ENCODE measurements at regions not wholly inside any gene's neighbourhood (a gene's known extent, or its start where the extent isn't known, plus 50 kb on each side); places are given as distances from the start of the nearest gene placed in this dataset.

DNA sequence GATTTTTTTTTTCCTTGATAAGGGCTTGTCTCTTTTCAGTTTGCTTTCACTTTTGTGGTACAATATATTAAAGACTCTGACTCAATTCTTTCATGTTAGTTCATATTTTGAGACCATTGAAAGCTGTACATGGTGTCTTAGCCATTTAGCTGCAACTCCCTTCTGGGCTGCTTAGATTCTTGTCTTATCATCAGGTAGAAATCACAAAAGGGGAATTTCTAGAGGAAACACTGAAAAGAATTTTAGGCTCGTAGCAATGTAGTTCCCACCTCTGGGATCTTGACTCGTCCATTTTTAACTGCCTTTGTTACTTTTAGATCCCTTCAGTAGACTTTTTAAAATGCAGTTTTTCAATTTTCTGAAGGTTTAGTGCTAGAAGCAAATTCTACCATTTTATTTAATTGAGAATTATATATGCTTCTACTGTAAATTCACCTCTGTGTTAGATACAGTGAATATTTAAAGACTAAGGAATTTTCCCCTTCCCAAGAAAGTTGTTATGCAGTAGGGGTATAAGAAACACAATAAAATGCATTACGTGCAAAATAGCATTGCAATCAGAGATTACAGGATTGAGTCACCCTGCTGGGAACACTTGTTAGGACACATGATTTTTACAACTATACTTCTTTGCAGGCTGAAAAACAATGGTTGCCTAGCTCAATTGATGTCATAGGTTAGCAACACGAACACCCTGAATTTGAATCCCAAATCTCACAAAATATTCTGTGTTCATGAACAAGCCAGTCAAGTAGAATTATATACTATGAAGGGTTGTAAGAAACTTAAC, 772.7 kb downstream of the PDCD6IP start:
- Histone ChIP-seq H3K36me3 (ENCODE audit: insufficient read depth, low read length) (no peaks in the 10 kb centered on the region), H3K27me3 (ENCODE audit: insufficient read depth, low read length) (no peaks in the 10 kb centered on the region), H2AFZ (ENCODE audit: low read depth, low read length) (no peak overlapping the region), H3K4me1 (ENCODE audit: insufficient read depth, low read length) (no peaks in the 10 kb centered on the region), H3K4me3 (ENCODE audit: low read length) (no peak overlapping the region), H3K9me3 (ENCODE audit: low read length) (no peaks in the 10 kb centered on the region)

DNA sequence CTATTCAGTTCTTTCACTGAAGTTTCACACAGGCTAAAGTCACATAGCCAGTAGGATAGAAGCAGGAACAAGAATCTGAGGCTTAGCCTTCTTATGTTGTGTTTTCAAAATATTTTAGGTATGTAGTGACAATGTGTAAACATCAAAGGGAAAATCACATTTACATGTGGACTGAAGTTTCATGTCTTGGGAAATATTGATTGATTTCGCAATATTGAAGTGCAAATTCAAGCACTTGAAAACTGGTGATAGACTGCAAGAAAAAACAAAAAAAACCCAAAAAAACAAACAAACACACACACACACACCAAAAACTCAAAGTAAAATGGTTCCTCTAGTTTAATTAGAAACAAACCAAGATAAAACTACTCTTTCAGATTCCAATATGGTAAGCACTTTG, 773.3 kb downstream of the PDCD6IP start:
- no peak overlapping the region for H3K4me3 ChIP-seq (ENCODE audit: low read length)
- no peaks in the 10 kb centered on the region for H3K4me1 ChIP-seq (ENCODE audit: insufficient read depth, low read length)
- no peaks in the 10 kb centered on the region for H3K9me3 ChIP-seq (ENCODE audit: low read length)
- H3K27me3 ChIP-seq (ENCODE audit: insufficient read depth, low read length), result no peaks in the 10 kb centered on the region
- H3K36me3 ChIP-seq (ENCODE audit: insufficient read depth, low read length), result no peaks in the 10 kb centered on the region
- no peak overlapping the region for H2AFZ ChIP-seq (ENCODE audit: low read depth, low read length)

DNA sequence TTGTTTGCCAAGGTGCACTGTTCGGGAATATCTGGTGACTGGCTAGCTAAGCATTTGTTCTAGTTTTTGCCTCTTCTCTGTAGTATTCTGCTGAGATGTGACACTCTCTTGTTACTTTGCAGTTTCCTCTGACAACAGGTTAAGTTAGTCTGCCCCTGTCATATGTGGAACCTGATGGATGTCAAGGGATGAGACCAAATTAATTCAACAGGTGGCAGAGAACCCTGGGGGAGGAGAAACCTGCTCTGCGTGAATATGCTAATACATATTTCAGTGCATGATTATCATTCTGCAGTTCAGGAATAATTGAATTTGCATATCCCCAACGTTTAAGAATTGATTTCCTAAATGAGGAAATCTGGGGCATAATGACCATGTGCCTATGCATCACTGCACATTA, 777.3 kb downstream of the PDCD6IP start:
- Histone ChIP-seq H3K4me3 (ENCODE audit: low read length) (no peak overlapping the region), H3K9me3 (ENCODE audit: low read length) (no peaks in the 10 kb centered on the region), H3K27me3 (ENCODE audit: insufficient read depth, low read length) (no peaks in the 10 kb centered on the region), H2AFZ (ENCODE audit: low read depth, low read length) (no peak overlapping the region), H3K4me1 (ENCODE audit: insufficient read depth, low read length) (no peaks in the 10 kb centered on the region), H3K36me3 (ENCODE audit: insufficient read depth, low read length) (no peaks in the 10 kb centered on the region)

DNA sequence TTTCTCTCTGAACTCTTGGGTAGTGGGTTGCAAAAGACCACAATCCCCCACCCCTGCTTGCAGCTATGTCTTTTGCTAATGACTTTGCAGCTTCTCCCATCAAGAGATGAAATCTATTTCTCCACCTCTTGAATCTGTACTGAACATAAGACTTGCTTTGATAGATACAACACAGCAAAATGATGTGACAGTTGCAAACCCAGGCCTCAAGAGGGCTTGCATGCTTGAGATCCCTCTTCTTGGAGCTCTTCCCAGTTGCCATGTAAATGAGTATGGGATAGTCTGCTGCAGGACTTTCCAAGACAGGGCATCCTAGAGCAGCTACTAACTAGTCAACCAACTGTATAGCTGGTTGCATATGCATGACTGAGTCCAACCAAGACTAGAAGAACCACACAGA, 783.6 kb downstream of the PDCD6IP start:
- no peaks in the 10 kb centered on the region for H3K9me3 ChIP-seq (ENCODE audit: low read length)
- H2AFZ ChIP-seq (ENCODE audit: low read depth, low read length), result no peak overlapping the region
- no peaks in the 10 kb centered on the region for H3K4me1 ChIP-seq (ENCODE audit: insufficient read depth, low read length)
- H3K36me3 ChIP-seq (ENCODE audit: insufficient read depth, low read length), result no peaks in the 10 kb centered on the region
- no peaks in the 10 kb centered on the region for H3K27me3 ChIP-seq (ENCODE audit: insufficient read depth, low read length)
- H3K4me3 ChIP-seq (ENCODE audit: low read length), result no peak overlapping the region

DNA sequence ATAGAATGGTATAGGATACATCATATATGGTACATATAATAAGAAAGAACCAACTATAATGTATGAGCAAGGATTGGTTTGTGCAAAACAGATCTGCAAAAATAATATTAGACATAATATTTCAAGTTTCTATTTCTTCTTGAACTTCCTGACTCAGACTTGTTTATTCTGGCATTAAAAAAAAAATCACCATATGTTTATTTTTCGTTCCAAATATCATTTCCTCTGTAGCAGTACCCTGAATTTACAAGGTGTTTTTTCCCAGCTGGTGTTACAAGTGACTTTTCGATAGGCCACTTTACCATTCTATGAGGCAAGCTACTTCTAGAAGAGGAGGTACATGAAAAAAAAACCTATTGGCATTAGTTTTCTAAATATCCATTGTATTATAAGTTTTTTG, 785.0 kb downstream of the PDCD6IP start:
- Histone ChIP-seq H2AFZ (ENCODE audit: low read depth, low read length) (no peak overlapping the region), H3K4me3 (ENCODE audit: low read length) (no peak overlapping the region), H3K36me3 (ENCODE audit: insufficient read depth, low read length) (no peaks in the 10 kb centered on the region), H3K9me3 (ENCODE audit: low read length) (no peaks in the 10 kb centered on the region), H3K27me3 (ENCODE audit: insufficient read depth, low read length) (no peaks in the 10 kb centered on the region), H3K4me1 (ENCODE audit: insufficient read depth, low read length) (no peaks in the 10 kb centered on the region)

DNA sequence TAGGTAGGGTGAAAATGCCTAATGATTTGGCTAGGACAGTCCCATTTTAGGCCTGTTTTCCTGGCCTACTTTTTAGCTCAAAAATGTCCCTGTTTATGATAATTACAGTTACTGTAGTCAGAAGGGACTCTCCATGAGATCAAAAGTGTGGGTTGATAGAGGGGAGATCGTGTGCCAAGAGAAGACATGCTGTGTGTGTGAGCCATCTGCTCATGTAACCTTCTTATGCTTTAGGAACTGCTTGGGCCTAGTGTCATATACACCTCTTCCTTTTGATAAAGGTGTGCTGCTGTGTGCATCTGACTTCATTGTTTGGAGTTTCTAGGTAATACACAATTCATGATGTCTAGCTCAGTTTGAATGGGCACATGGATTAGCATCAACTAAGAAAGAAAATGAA, 786.5 kb downstream of the PDCD6IP start:
- H2AFZ ChIP-seq (ENCODE audit: low read depth, low read length), result no peak overlapping the region
- no peak overlapping the region for H3K4me3 ChIP-seq (ENCODE audit: low read length)
- no peaks in the 10 kb centered on the region for H3K36me3 ChIP-seq (ENCODE audit: insufficient read depth, low read length)
- no peaks in the 10 kb centered on the region for H3K4me1 ChIP-seq (ENCODE audit: insufficient read depth, low read length)
- no peaks in the 10 kb centered on the region for H3K9me3 ChIP-seq (ENCODE audit: low read length)
- no peaks in the 10 kb centered on the region for H3K27me3 ChIP-seq (ENCODE audit: insufficient read depth, low read length)

DNA sequence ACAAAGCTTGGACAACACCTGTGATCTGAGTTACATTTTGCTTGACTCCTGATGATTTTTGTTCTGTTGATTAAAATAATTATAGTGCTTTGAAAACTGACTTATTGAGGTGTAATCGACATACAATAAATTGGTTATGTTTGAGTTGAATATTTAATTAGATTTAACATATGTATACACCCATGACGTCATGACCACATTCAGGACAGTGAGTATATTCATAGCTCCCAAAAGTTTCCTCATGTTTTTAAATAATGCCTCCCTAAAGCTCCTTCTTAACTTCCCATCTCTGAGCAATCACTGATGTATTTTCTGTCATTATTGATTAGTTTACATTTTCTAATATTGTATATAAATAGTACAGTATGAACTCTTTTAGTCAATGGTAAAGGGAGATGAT, 801.2 kb downstream of the PDCD6IP start:
- no peak overlapping the region for H2AFZ ChIP-seq (ENCODE audit: low read depth, low read length)
- H3K4me3 ChIP-seq (ENCODE audit: low read length), result no peak overlapping the region
- H3K27me3 ChIP-seq (ENCODE audit: insufficient read depth, low read length), result no peaks in the 10 kb centered on the region
- no peaks in the 10 kb centered on the region for H3K36me3 ChIP-seq (ENCODE audit: insufficient read depth, low read length)
- no peaks in the 10 kb centered on the region for H3K9me3 ChIP-seq (ENCODE audit: low read length)
- H3K4me1 ChIP-seq (ENCODE audit: insufficient read depth, low read length), result no peaks in the 10 kb centered on the region

DNA sequence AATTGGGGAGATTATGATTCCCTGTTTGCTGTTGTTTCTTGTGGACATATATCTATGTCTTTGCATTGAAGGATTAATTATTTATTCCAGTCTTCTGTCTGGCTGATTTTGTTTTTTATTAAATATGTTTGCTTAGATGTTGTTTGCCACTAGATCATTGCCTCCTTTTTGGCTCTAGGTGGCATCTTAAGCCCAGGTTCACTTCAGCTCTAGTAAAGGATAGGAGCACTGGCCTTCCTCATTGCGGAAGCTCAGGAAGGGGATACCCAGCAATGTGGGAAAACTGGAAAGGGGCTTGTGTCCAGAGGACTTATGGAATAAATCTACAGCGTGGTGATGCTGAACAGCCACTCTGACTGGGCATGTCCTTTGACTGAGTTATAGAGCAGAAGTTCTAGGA, 821.6 kb downstream of the PDCD6IP start:
- Histone ChIP-seq H2AFZ (ENCODE audit: low read depth, low read length) (no peak overlapping the region), H3K36me3 (ENCODE audit: insufficient read depth, low read length) (no peaks in the 10 kb centered on the region), H3K4me1 (ENCODE audit: insufficient read depth, low read length) (no peaks in the 10 kb centered on the region), H3K9me3 (ENCODE audit: low read length) (no peaks in the 10 kb centered on the region), H3K4me3 (ENCODE audit: low read length) (no peak overlapping the region), H3K27me3 (ENCODE audit: insufficient read depth, low read length) (no peaks in the 10 kb centered on the region)

DNA sequence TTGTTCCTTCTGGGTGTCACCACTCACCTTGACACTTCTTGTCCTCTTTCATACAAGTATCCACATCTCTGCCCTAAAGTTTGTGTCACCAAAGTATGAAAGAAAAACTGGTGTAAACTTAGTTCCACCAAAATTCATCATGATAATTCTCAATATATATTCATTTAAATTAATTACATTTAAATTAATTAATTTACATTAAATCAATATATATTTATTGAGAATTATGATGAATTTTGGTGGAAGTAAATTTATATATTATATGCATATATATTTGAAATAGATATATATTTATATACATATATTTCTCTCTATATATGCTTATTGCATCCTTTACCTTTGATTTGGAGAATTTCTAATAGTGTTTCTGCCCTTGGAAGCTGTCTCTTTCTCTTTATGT, 828.3 kb downstream of the PDCD6IP start:
- Histone ChIP-seq H3K4me3 (ENCODE audit: low read length) (no peak overlapping the region), H3K4me1 (ENCODE audit: insufficient read depth, low read length) (no peaks in the 10 kb centered on the region), H2AFZ (ENCODE audit: low read depth, low read length) (no peak overlapping the region), H3K36me3 (ENCODE audit: insufficient read depth, low read length) (no peaks in the 10 kb centered on the region), H3K27me3 (ENCODE audit: insufficient read depth, low read length) (no peaks in the 10 kb centered on the region), H3K9me3 (ENCODE audit: low read length) (no peaks in the 10 kb centered on the region)

DNA sequence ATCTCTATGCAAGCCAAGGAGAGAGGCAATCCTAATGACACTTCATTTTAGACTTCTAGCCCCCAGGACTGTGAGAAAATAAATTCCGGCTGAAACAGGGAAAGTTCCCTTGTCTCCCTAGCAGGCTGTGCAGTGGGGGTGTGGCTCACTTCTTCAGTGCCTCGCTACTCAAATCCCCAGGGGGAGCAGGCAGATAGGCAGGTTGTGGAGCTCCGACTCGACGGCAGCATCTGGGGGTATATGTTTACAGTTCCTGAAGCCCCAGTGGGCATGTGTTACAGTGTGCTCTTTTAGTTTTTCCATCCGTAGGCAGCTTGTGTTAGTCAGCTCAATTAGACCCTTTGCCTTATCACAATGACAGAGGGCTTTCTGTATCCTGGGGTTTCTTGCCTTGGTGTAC, 836.5 kb downstream of the PDCD6IP start:
- H3K36me3 ChIP-seq (ENCODE audit: insufficient read depth, low read length), result no peaks in the 10 kb centered on the region
- H3K4me1 ChIP-seq (ENCODE audit: insufficient read depth, low read length), result no peaks in the 10 kb centered on the region
- no peak overlapping the region for H2AFZ ChIP-seq (ENCODE audit: low read depth, low read length)
- no peak overlapping the region for H3K4me3 ChIP-seq (ENCODE audit: low read length)
- H3K27me3 ChIP-seq (ENCODE audit: insufficient read depth, low read length), result no peaks in the 10 kb centered on the region
- H3K9me3 ChIP-seq (ENCODE audit: low read length), result no peaks in the 10 kb centered on the region

DNA sequence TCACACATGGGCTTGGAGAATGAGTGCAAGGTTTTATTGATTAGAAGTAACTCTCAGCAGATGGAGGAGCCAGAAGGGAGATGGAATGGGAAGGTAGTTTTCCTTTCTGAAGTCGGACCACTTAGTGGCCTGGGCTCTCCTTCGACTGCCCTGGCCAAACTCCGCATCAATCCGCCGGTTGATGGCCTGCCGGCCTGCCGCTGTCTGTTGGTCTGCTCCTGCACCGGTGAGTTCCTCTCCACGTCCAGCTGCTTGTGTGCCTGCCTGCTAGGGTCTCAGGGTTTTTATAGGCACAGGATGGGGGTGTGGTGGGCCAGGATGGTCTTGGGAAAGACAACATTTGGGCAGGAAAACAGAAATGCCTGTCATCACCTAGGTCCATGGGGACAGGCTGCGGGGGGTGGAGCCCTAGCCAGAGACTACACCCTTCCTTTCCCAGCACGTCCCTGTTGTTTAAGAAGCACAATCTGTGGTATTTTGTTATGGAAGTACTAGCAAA, 837.0 kb downstream of the PDCD6IP start:
- no peaks in the 10 kb centered on the region for H3K36me3 ChIP-seq (ENCODE audit: insufficient read depth, low read length)
- H3K9me3 ChIP-seq (ENCODE audit: low read length), result no peaks in the 10 kb centered on the region
- H3K4me3 ChIP-seq (ENCODE audit: low read length), result no peak overlapping the region
- H3K4me1 ChIP-seq (ENCODE audit: insufficient read depth, low read length), result no peaks in the 10 kb centered on the region
- no peaks in the 10 kb centered on the region for H3K27me3 ChIP-seq (ENCODE audit: insufficient read depth, low read length)
- no peak overlapping the region for H2AFZ ChIP-seq (ENCODE audit: low read depth, low read length)

DNA sequence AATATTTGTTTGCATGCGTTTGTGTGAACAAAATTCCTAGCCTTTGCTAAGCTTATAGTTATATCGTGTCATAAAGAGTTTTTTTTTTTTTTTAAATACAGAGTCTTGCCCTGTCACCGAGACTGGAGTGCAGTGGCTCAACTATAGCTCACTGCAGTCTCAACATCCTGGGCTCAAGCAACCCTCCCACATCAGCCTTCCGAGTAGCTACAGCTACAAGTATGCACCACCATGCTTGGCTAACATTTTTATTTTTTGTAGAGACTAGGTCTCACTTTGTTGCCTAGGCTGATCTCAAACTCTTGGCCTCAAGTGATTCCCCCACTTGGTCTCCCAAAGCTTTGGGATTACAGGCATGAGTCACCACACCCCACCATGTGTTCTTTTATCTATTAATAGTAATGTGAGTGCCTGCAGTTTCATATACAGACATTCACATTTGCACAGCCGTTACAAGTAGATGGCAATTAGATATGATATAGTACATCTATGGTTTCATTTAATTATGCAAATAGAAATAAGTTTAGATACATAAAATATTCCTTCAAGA, 848.6 kb downstream of the PDCD6IP start:
- Histone ChIP-seq H3K27me3 (ENCODE audit: insufficient read depth, low read length) (no peaks in the 10 kb centered on the region), H2AFZ (ENCODE audit: low read depth, low read length) (no peak overlapping the region), H3K4me3 (ENCODE audit: low read length) (no peak overlapping the region), H3K4me1 (ENCODE audit: insufficient read depth, low read length) (no peaks in the 10 kb centered on the region), H3K36me3 (ENCODE audit: insufficient read depth, low read length) (no peaks in the 10 kb centered on the region), H3K9me3 (ENCODE audit: low read length) (no peaks in the 10 kb centered on the region)

DNA sequence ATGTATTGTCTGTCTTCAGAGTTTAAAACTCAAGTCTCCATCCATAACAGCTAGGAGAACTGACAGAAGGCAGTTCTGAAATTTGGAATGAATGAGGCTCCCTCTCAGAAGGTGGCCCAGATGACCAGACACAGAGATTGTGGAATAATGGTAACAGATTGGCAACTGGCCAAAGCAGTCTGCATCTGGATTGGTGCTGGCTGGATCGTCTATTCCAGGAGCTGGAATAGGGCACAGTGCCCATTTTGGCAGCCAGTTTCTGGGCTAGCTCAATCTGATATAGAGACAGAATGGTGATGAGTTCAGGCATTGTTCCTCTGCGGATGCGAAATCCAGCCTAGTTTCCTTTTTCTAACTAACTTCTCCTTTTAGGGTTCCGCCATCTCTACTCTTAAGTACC, 851.7 kb downstream of the PDCD6IP start:
- Histone ChIP-seq H2AFZ (ENCODE audit: low read depth, low read length) (no peak overlapping the region), H3K36me3 (ENCODE audit: insufficient read depth, low read length) (no peaks in the 10 kb centered on the region), H3K4me3 (ENCODE audit: low read length) (no peak overlapping the region), H3K9me3 (ENCODE audit: low read length) (no peaks in the 10 kb centered on the region), H3K27me3 (ENCODE audit: insufficient read depth, low read length) (no peaks in the 10 kb centered on the region), H3K4me1 (ENCODE audit: insufficient read depth, low read length) (no peaks in the 10 kb centered on the region)

DNA sequence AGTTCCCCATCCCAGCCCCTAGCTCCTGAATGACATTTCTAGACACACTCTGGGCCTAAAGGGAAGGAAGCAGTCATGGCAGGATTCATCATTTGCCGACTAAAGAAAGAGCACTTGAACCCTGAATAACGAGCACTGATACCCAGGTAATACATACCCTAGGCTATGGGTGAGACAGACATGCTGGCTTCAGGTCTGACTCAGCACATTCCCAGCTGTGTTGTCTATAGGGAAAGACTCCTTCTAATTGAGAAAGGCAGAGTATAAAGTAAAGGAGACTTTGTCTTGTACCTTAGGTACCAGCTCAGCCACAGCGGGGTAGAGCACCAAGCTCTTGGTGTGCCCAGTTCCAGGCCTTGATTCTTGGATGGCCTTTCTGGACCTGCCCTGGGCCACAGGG, 870.5 kb downstream of the PDCD6IP start:
- H3K9me3 ChIP-seq (ENCODE audit: low read length), result no peaks in the 10 kb centered on the region
- H2AFZ ChIP-seq (ENCODE audit: low read depth, low read length), result no peak overlapping the region
- H3K4me3 ChIP-seq (ENCODE audit: low read length), result no peak overlapping the region
- H3K27me3 ChIP-seq (ENCODE audit: insufficient read depth, low read length), result no peaks in the 10 kb centered on the region
- no peaks in the 10 kb centered on the region for H3K36me3 ChIP-seq (ENCODE audit: insufficient read depth, low read length)
- H3K4me1 ChIP-seq (ENCODE audit: insufficient read depth, low read length), result no peaks in the 10 kb centered on the region

Data from neuron (in vitro differentiated cells).